HG03521 (cell line): ENCODE measurements at regions not wholly inside any gene's neighbourhood (a gene's known extent, or its start where the extent isn't known, plus 50 kb on each side); places are given as distances from the start of the nearest gene placed in this dataset.

Source experiments
- ATAC-seq: cut with Tn5 transposase; IDR thresholded peaks from one replicate; pipeline ENCODE4 v1.9.1; 2021; ENCODE audit warnings: mild to moderate bottlenecking, moderate library complexity; ENCODE audit not compliant: unreplicated experiment

GRCh38 chr4:159443975-159444374, 341.1 kb downstream of the RAPGEF2 start:
- no peak for ATAC-seq

- no peak for ATAC-seq
These were observed 341.8 kb downstream of the RAPGEF2 start for GRCh38 chr4:159444678-159445077.

- ATAC-seq: no peak
These were observed 342.8 kb downstream of the RAPGEF2 start for GRCh38 chr4:159445692-159446091.

- ATAC-seq: peak; percentile 97
These were observed 343.5 kb downstream of the RAPGEF2 start for GRCh38 chr4:159446266-159446976.

GRCh38 chr4:159447296-159447695, 344.4 kb downstream of the RAPGEF2 start:
- no peak for ATAC-seq

- no peak for ATAC-seq
These were observed 348.1 kb downstream of the RAPGEF2 start for GRCh38 chr4:159451006-159451405.

GRCh38 chr4:159455675-159456237, 352.9 kb downstream of the RAPGEF2 start:
- ATAC-seq: no peak

- no peak for ATAC-seq
These were observed 357.5 kb downstream of the RAPGEF2 start for GRCh38 chr4:159460371-159460770.

GRCh38 chr4:159463235-159463634, 360.4 kb downstream of the RAPGEF2 start:
- no peak for ATAC-seq

GRCh38 chr4:159464302-159464701, 361.4 kb downstream of the RAPGEF2 start:
- no peak for ATAC-seq

- no peak for ATAC-seq
These were observed 374.0 kb downstream of the RAPGEF2 start for GRCh38 chr4:159476886-159477285.

GRCh38 chr4:159480826-159481225, 377.9 kb downstream of the RAPGEF2 start:
- no peak for ATAC-seq

GRCh38 chr4:159481936-159482335, 379.1 kb downstream of the RAPGEF2 start:
- ATAC-seq: no peak

GRCh38 chr4:159483110-159483781, 380.4 kb downstream of the RAPGEF2 start:
- no peak for ATAC-seq

GRCh38 chr4:159483782-159484741, 381.2 kb downstream of the RAPGEF2 start:
- no peak for ATAC-seq

GRCh38 chr4:159484864-159485263, 382.0 kb downstream of the RAPGEF2 start:
- no peak for ATAC-seq

GRCh38 chr4:159487284-159487747, 384.4 kb downstream of the RAPGEF2 start:
- ATAC-seq: peak; percentile 93

- ATAC-seq: no peak
These were observed 386.8 kb downstream of the RAPGEF2 start for GRCh38 chr4:159489646-159490045.

GRCh38 chr4:159495515-159496236, 392.8 kb downstream of the RAPGEF2 start:
- no peak for ATAC-seq

GRCh38 chr4:159496248-159496647, 393.4 kb downstream of the RAPGEF2 start:
- ATAC-seq: no peak
